Prostate gland (tissue), 2 donors: ENCODE measurements at regions not wholly inside any gene's neighbourhood (a gene's known extent, or its start where the extent isn't known, plus 50 kb on each side); places are given as distances from the start of the nearest gene placed in this dataset.

Experiments
- DNase-seq: peaks from one replicate; pipeline ENCODE4 v3.0.0-alpha.2; 2019; ENCODE audit warnings: low spot score
- H3K27ac ChIP-seq, 2 donors: fragments of 200-600 bp; sonication (generic); 2 replicates each; pipeline ENCODE4 v1.5.1; 2017 to 2019
- H3K27me3 ChIP-seq: fragments of 200-600 bp; sonication (generic); replicated peaks from 2 replicates; pipeline ENCODE4 v1.5.1; 2019; ENCODE audit not compliant: insufficient read depth
- H3K36me3 ChIP-seq, 2 donors: fragments of 200-600 bp; sonication (generic); 1 replicate in 1 of 2; 2 replicates in 1 of 2; pipeline versions ENCODE4 v1.5.1 to v1.8.1; 2017 to 2019
- H3K4me1 ChIP-seq: fragments of 200-600 bp; sonication (generic); replicated peaks from 2 replicates; pipeline ENCODE4 v1.5.1; 2019
- H3K4me3 ChIP-seq, 2 donors: fragments of 200-600 bp; sonication (generic); 2 replicates each; pipeline ENCODE4 v1.5.1; 2017 to 2019
- H3K9me3 ChIP-seq: fragments of 200-600 bp; sonication (generic); 2 replicates; pipeline ENCODE4 v1.5.1; 2017
- CTCF ChIP-seq, 4 experiments: fragments of 200-600 bp in 2 of 4; fragments of 450-650 bp in 2 of 4; sonication (generic) in 2 of 4; IDR thresholded peaks; 1 replicate in 3 of 4; 2 replicates in 1 of 4; pipeline ENCODE4 v1.5.1; 2016 to 2019; ENCODE audit warnings: antibody characterized with exemption in 4 of 4, mild to moderate bottlenecking in 2 of 4, moderate library complexity in 2 of 4
- POLR2A ChIP-seq: fragments of 450-650 bp; IDR thresholded peaks from one replicate; pipeline ENCODE4 v1.6.1; 2016; ENCODE audit warnings: antibody characterized with exemption, mild to moderate bottlenecking
- POLR2AphosphoS5 ChIP-seq: sonication (generic); formaldehyde crosslinking; IDR thresholded peaks from one replicate; pipeline ENCODE4 v1.6.1; 2017; ENCODE audit warnings: antibody characterized with exemption
- WGBS: methylation state at CpG from one replicate; pipeline ENCODE4 v1.1.5; 2018; 5-methylcytosine and 5-hydroxymethylcytosine counted together
- intact Hi-C: fragments of 100-400 bp; cut with DNase I; formaldehyde crosslinking; loops from one replicate; pipeline ENCODE4 v1.14.2; 2022

GRCh38 chr15:98393471-98393870, 254.9 kb upstream of the IGF1R start:
- WGBS = 82% methylated on average over 9 of the region's 9 CpGs
- H3K27ac ChIP-seq = no peak overlapping the region
- intact Hi-C loops = no loop called here

DNA sequence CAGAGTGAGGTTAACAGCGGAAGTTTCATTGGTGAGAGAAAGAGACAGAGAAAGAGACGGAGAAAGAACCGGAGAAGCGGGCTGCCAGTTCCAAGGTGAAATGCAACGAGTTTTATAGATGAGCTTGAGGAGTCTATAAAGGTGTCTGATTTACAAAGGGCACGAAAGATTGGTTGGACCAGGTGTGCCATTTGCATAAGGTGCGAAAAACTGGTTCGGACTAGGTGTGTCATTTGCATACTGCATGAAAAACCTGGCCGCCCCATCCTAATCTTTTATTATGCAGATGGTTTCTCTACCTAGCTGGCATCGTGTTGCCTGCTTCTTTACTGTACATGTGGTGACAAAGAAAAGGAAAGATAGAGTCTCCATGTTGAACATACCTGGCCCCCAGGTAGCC, 253.8 kb upstream of the IGF1R start:
- no peak for DNase-seq
- intact Hi-C loops = no loop called here
- no peak for TF ChIP-seq POLR2A
- TF ChIP-seq POLR2AphosphoS5 = no peak
- TF ChIP-seq CTCF (IDR thresholded peaks at IDR 0.05) = no peak

More at GRCh38 chr15:98393471-98393870, 254.9 kb upstream of the IGF1R start:
- H3K36me3 ChIP-seq = no peaks in the 10 kb centered on the region
- no peak overlapping the region for H3K4me3 ChIP-seq
- TF ChIP-seq CTCF (IDR thresholded peaks at IDR 0.05) (no peak), POLR2AphosphoS5 (no peak), POLR2A (no peak)
- no peak for DNase-seq
- H3K9me3 ChIP-seq = no peaks in the 10 kb centered on the region
- no peaks in the 10 kb centered on the region for H3K4me1 ChIP-seq
- peaks cover 2% of the 10 kb centered on the region for H3K27me3 ChIP-seq

GRCh38 chr15:98395974-98396610, 252.2 kb upstream of the IGF1R start:
- no peaks in the 10 kb centered on the region for H3K4me1 ChIP-seq
- H3K4me3 ChIP-seq = no peak overlapping the region
- TF ChIP-seq CTCF (IDR thresholded peaks at IDR 0.05) (no peak), POLR2A (no peak), POLR2AphosphoS5 (no peak)
- H3K27ac ChIP-seq = no peak overlapping the region
- H3K9me3 ChIP-seq = no peaks in the 10 kb centered on the region
- H3K36me3 ChIP-seq = no peaks in the 10 kb centered on the region
- intact Hi-C loops = no loop called here
- WGBS = 78% methylated on average over 6 of the region's 6 CpGs
- DNase-seq = no peak
- H3K27me3 ChIP-seq = peaks cover 2% of the 10 kb centered on the region

More for the DNA sequence above, 253.8 kb upstream of the IGF1R start:
- 39% methylated on average over 10 of the region's 10 CpGs for WGBS
- Histone ChIP-seq H3K27me3 (peaks cover 2% of the 10 kb centered on the region), H3K36me3 (no peaks in the 10 kb centered on the region), H3K4me1 (no peaks in the 10 kb centered on the region), H3K9me3 (no peaks in the 10 kb centered on the region), H3K4me3 (no peak overlapping the region), H3K27ac (no peak overlapping the region)

DNA sequence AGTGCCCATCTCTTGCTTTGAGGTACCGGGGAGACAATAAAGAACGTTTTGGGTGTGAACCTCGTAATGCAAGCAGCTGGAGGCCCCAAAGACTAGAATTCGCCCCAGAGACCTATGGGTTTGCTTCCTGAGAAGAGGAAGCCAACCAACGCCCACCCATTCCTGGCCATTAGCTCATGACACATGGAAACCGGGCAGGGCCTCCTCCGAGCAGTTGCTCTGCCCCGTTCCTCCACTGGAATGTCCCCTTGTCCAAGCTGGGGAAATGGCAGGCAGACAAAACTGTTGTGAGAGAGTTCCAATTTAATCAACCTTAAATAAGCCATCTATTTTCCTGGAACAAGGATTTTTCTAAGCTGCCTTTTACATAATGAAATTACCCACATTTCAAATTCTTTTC, 250.9 kb upstream of the IGF1R start:
- Histone ChIP-seq H3K4me3 (no peak overlapping the region), H3K9me3 (no peaks in the 10 kb centered on the region), H3K36me3 (no peaks in the 10 kb centered on the region), H3K4me1 (no peaks in the 10 kb centered on the region), H3K27me3 (peaks cover 2% of the 10 kb centered on the region), H3K27ac (no peak overlapping the region)
- 92% methylated on average over 8 of the region's 8 CpGs for WGBS
- intact Hi-C loops = no loop called here
- TF ChIP-seq POLR2A = no peak
- TF ChIP-seq CTCF (IDR thresholded peaks at IDR 0.05) = no peak
- no peak for TF ChIP-seq POLR2AphosphoS5
- no peak for DNase-seq

GRCh38 chr15:98398056-98398455, 250.3 kb upstream of the IGF1R start:
- Histone ChIP-seq H3K27me3 (no peaks in the 10 kb centered on the region), H3K27ac (no peak overlapping the region), H3K4me3 (no peak overlapping the region), H3K9me3 (no peaks in the 10 kb centered on the region), H3K4me1 (no peaks in the 10 kb centered on the region), H3K36me3 (no peaks in the 10 kb centered on the region)
- TF ChIP-seq CTCF (IDR thresholded peaks at IDR 0.05) (no peak), POLR2A (no peak), POLR2AphosphoS5 (no peak)
- intact Hi-C loops = no loop called here
- WGBS = 43% methylated on average over 4 of the region's 4 CpGs
- DNase-seq = no peak
